HEK293T (cell line): ENCODE measurements at regions not wholly inside any gene's neighbourhood (a gene's known extent, or its start where the extent isn't known, plus 50 kb on each side); places are given as distances from the start of the nearest gene placed in this dataset.

ENCODE experiments used
- BHLHE40 ChIP-seq: fragments of 450-650 bp; IDR thresholded peaks from 2 replicates; pipeline ENCODE4 v1.6.1; 2016; ENCODE audit warnings: mild to moderate bottlenecking, moderate library complexity, borderline replicate concordance
- FOXA1 ChIP-seq: fragments of 450-650 bp; IDR thresholded peaks from 2 replicates; pipeline ENCODE4 v1.6.1; 2016; ENCODE audit warnings: mild to moderate bottlenecking
- HDGF ChIP-seq: fragments of 450-650 bp; IDR thresholded peaks from 2 replicates; pipeline ENCODE4 v1.6.1; 2017; ENCODE audit warnings: antibody characterized with exemption, borderline replicate concordance
- SP1 ChIP-seq: fragments of 450-650 bp; IDR thresholded peaks from 2 replicates; pipeline ENCODE4 v1.6.1; 2017
- SUZ12 ChIP-seq: fragments of 450-650 bp; IDR thresholded peaks from 2 replicates; pipeline ENCODE4 v1.6.1; 2016; ENCODE audit warnings: mild to moderate bottlenecking

DNA sequence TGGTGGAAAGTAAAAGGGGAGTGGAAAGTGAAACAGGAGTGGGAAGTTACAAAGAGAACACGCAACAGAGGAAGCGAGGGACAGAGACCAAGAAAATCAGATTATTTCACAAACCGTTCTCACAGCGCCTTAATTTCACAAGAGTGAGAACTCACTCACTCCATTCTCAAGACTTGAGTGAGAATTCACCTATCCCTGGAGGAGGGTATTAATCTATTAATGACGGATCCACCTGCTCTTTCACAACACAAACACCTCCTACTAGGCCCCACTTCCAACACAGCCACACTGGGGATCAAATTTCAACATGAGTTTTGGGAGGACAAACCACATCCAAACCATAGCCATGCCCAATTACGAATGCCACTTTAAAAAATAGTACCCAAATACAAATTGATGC, 297.6 kb downstream of the GPAM start:
- TF ChIP-seq SP1 (no peak), BHLHE40 (no peak), FOXA1 (no peak), SUZ12 (no peak), HDGF (no peak)
